ENCODE measurements at regions not wholly inside any gene's neighbourhood (a gene's known extent, or its start where the extent isn't known, plus 50 kb on each side); places are given as distances from the start of the nearest gene placed in this dataset.

DNA sequence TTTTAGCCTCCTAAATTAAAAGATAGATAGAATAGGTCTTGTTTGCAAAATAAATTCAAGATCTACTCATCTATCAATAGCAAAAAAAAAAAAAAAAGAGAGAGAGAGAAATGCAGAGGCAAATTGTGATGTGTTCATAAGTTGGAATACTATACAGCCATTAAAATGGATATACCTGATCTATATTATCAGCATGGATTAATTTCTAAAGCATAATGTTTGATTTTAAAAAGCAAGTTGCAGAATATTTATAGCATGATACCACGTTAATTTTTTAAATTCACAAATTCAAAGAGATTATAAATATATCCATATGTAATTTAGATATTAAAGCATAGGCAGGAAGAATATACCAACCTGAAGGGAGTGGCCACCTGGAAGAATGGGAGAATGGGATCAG is 114.9 kb upstream of the PTPRT start:
- no peak for DNase-seq

DNA sequence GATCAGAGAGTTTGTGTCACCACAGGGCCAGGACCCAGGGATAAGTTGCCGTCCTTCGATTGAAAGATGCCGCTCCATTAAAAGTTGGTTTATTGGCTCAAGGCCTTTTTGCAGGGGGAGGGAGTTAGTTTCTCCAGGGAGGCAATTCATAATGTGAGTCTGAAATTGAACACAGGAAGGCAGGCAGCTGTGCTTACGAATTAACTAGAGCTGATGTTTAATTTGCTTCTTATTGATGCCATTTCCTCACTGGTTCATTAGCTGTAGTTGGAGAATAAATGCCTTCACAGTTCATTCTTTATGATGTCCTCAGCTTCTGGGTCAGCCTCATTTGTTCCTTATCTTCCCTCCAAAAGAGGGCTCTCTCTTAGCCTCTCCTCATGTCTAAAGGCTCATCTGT is 113.2 kb upstream of the PTPRT start:
- DNase-seq = no peak

DNA sequence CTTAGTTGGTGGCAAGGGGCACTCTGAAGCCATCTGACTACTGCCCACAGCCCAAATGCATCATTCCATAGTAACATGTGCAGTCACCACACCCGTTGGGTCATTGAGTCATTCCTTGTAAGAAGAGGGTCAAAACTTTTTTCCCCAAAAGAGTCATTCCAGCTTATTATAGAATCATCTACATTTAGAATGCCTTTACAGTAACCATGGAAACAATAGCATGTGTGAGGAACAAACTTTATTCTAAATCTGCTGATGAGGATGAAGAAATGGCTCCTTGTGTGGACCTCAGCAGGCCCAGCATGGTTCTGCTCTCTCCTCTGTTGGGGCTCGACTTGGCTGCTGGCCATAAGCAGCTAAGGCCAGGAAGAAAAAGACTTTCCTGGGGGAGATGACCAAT is 111.2 kb upstream of the PTPRT start:
- no peak for DNase-seq

DNA sequence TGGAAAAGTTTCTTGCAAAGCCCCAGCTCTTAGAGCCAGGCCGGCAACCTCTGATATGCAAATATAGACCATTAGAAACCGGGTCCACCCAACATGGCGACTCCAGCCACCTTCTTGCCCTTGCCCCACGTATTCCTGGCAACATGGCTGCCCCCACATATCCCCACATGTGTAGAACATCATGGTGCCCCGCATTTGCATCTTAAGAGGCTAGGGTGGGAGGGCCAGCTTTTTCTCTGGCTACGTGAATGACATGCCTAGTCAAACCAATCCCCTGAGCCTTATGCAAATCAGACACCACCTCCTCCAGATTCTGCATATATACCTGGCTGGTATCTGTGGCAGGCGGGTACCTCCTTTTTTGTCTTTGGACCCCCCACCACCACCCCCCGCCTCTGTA is 106.1 kb upstream of the PTPRT start:
- no peak for DNase-seq

DNA sequence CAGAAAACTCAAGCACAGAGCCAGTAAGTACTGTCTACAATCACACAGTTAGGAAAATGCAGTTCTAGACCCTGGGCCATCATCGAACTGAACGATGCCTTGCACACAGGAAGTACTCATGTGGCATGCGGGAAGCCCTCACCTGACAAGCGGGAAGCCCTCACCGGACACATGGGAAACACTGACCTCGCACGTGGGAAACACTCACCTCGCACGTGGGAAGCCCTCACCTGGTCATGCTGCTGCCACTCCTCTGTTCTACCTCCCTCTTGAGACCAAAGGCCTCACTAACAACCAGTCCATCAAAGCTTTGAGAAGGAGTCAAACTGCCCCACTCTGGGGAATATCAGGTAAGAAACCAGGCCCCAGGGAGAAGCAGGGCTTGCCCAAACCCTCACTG is 105.6 kb upstream of the PTPRT start:
- DNase-seq = no peak

DNA sequence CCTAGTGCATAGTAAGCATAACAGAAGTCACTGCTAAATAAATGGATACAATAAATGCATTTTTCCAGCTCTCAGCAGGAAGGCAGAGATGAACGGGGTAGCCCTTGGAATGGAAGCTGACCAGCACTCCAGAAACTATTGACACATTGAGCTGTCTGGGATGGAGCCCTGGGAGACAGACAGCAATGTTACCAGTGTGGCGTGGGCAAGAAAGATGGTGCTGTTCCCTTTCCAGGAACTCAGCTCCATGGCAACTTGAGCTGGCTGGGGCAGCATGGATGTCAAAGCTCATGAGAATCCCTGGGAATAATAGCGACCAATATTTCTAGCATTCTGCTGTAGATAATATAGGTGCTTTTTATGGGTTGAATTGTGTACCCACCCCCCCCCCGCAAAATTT is 104.3 kb upstream of the PTPRT start:
- DNase-seq = no peak

DNA sequence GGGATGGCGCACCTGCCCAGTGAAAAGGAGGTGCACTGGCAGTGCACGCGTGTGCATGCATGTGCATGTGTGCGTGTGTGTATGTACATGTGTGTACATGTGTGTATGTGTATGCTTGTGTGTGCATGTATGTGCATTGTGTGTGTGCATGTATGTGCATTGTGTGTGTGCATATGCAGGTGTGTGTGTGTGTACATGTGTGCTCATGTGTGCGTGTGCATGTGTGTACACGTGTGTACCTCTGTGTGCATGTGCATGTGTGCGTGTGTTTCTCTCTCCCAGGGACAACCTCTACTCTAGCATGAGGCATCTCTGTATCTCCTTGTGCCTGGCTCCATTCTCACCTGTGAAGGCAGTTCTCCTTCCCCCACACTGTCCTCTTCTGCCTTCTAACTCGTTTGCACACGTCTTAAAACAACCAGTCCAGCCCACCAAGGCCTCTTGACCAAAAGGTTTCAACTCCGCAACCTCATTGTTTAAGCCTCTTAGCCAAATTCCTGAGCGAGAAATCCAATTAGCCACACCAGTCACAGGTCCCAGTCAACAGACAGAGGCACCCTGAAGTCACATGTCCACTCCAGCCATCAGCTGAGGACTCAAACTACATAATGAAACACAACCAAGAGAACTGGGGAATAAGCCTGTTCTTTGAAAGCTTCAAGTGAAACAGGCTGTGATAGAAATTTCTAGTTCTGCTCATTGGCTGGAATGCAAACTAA is 103.5 kb upstream of the PTPRT start:
- DNase-seq = no peak

DNA sequence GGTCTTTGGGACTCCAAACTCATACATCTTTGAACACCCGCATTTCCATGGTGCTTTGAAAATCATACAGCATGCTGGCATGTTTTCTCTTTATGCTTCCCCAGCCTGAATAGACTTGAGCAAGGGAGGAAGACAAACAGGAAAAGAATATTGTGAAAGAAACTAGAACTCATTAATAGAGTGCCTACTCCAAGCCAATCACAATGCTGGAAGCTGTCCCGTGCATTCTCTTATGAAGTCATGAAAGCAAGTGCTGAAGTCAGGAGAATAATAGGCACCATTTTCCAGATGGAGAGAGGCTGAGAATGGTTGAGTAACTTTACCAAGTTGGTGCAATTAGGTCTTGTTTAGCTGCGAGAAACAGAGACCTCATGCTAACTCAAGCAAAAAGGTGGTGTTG is 102.5 kb upstream of the PTPRT start:
- DNase-seq = no peak

DNA sequence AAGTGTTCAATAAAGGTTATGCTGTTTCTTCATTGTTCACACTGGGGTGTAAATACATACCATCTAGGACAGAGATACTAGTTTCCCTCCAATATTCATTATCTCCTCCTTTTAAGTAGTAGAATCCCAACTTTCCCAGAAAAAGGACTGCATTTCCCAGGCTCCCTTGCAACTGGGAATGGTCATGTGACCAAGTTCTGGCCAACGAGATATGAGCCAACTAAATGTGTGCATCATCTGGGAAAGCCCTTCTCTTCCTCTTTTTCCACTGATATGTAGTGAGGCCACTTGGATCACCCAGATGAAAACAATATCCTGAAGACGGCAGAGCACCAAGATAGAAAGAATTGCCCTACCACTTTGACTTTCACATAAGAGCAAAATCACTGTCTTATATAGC is 97.9 kb upstream of the PTPRT start:
- DNase-seq = no peak

DNA sequence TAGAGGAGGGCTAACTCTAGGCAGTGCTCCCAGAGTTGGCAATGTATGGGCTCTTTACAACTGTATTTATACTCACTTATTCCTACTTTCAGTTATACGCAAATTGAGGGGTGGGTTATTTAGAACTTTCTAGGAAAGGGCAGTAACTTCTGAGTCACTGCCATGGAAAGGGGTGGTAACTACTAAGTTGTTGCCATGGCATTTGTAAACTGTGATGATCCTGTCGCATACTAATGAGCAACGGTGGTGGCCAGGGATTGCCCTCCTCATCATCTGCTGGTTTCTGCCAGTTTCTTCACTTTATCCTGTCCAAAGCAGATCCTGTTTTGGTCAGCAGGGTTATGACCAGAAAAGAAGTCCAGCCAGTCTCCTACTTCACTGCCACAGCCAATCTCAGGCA is 95.5 kb upstream of the PTPRT start:
- DNase-seq = no peak

DNA sequence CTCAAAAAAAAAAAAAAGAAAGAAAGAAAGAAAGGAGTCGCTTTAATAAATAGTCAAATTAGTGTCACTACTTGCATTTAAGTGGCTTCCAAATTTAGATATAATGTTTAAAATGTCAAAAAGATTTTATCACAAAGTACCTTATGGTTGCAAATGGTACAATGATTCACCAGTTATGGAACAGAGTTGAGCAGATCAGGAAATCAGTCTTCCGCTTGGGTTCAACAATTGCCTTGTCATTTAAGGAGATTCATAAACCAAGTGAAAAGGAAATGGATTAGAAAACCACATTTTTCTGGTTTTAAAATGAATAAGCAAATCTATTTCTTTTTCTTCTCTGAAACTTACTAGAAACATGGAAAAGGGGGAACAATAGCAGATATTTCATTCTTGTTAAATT is 94.8 kb upstream of the PTPRT start:
- no peak for DNase-seq

DNA sequence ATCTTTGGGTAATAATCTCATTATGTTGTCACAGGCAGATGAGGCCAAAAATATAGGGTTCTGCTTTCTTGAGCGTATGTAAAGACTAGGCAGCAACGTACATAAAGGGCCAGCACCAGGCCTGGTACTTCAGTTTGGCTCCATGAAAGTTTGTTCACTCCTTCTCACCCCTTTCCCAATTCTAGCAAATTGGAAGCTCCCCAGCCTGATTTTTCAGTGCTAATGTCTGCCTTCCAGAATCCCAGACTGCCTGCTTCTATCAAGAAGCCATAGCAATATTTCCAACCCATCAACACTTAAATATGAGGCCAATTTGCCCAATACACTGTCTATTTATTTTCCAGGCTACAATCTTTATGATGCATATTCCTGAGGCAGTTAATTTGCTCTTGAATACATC is 93.4 kb upstream of the PTPRT start:
- no peak for DNase-seq

DNA sequence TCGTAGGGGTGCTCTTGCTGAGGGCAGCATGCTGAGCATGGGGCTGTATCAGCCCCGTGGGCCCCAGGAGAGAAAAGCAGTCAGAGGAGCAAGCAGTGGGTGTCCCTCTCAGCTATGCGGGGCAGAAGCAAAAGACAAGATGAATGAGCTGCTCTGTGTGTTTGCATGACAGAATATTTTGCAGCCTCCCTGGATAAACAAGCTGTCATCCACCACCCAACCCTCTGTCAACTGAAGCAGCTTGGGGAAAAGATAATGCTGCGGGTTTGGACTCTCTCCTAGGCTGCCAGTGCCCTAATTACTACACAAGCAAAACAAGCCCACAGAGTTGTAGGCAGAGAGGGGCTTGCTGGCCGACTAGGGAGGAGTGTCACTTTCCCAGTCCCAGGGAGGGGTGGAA is 82.3 kb upstream of the PTPRT start:
- no peak for DNase-seq

DNA sequence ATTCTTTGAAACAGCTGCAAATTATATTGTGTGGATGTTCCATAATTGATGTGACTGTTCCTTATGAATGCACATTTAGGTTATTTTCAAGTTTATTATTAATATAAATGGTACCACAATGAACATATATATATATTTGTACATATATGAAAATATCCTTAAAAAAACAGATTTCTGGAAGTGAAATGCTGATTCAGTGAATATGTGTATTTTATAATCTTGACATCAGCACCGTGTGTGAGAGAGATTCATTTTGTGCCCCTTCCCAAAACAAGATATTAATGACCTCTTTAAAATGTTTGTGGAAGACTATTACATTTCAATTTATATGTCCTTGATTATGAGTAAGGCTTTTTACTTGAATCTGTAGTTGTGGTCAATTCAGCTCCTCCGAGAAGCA is 75.7 kb upstream of the PTPRT start:
- no peak for DNase-seq

DNA sequence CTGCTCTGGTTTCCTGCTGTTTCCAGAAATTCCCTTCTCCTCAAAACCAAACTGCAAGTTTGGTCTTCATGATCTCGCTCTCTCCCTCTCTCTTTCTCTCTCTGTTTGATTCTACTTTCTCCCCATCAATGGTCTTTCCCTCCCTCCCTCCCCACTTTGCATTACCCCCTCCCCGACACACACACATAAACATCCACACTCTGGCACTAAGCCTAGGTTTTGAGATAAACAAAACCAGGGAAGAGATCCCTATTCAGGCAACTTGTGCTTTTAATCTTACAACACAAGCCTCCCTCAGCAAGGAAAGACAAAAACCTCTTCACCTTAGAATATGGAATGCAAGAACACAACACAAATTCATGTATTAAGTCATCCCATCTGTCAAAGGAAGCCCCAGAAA is 73.5 kb upstream of the PTPRT start:
- no peak for DNase-seq

DNA sequence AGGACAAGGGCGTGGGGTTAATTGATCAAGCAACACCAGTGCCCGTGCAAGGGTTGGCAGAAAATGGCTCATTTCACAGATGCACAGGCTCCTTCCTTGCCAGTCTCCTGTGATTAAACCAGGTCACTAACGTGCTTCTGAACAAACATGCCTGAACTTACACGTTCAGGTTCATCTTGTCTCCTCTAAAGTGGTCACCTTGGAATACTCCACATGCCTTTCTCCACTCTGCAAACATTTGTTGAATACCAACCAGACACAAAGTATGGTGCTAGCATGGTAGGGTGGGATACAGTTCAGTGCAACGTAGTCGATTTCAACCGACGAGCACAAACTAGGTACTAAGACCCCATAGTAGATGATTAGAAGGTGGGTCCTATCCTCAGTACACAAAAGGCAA is 72.6 kb upstream of the PTPRT start:
- no peak for DNase-seq

DNA sequence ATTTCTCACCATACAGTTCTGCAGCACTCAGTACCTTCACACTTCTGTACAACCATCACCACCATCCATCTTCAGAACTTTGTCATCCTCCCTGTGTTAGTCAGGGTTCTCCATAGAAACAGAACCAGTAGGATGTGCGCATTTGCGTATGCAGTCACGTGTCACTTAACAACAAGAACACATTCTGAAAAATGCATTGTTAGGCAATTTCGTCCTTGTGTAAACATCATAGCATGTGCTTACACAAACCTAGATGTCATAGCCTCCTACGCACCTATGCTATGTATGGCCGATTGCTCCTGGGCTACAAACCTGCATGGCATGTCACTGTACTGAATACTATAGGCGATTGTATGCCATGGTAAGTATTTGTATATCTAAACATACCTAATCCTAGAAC is 66.2 kb upstream of the PTPRT start:
- no peak for DNase-seq

DNA sequence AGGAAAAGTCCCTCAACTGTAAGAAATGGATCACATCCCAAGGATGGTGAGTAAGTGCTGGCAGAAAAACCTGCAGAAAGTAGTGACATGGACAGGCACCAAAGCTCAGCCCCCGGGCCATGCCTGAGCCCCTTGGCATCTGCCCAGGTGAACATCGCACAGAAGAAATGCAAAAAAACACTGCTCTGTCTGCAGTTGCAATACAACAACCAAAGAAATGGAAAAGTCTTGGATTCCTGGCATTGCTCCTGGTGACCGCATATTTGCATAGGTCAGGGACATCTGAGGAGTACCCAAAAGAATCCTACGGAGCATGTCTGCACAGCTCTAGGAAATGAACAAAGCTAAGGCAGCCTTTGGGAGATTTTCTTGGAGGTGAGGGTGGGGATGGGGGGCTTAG is 63.1 kb upstream of the PTPRT start:
- no peak for DNase-seq

DNA sequence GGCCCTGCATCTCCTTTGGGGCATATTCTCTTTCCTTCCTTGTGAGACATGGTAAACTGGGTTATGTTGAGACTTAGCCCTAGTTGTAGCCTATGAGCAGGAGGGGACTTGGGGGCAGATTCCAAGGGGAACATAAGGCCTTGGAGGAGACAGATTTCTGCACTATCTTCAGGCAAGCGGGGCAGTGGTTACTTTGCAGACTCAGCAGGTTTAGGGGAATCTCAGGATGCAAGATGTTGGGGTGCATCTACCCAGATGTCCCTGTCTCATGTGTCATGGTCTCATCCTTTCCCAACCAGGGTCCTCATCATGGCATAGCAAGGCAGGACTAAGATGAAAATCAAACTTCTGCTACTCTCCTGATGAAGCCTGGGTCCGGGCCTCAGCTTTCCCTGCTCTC is 58.6 kb upstream of the PTPRT start:
- DNase-seq = no peak

DNA sequence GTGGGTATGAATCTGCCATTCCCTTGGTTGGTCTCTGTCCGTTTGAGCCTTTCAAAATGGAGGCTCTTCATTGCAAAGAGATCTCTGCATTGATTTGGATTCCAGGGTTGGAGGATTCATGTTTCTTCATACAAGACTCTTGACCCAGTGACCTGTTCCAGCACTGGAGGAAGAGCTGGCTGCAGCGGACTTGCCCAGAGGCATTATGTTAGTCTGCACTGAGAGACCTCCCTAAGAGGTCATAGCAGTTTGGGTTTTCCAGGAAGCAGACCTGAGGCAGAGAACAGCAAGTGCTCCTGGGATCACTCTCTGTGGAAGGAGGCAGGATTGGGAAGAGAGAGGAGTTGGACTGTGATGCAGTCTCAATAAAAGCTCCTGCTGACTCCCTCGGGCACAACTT is 57.7 kb upstream of the PTPRT start:
- DNase-seq = no peak

DNA sequence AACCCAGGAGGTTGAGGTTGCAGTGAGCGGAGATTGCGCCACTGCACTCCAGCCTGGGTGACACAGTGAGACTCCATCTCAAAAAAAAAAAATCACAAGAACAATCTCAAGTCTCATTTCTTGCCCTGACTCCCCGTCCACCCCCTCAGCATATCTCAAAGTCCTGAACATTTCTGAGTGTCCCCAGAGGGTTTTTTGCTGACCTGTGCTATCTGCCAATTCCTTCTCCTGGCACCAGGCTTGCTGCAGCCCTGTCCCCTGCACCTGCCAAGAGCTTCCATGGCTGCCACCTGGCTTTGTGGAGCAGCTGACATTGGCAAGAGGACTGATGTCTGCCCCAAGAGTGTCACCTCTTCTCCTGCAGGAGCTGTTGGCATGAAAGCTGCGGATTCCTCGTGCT is 54.9 kb upstream of the PTPRT start:
- DNase-seq = no peak

DNA sequence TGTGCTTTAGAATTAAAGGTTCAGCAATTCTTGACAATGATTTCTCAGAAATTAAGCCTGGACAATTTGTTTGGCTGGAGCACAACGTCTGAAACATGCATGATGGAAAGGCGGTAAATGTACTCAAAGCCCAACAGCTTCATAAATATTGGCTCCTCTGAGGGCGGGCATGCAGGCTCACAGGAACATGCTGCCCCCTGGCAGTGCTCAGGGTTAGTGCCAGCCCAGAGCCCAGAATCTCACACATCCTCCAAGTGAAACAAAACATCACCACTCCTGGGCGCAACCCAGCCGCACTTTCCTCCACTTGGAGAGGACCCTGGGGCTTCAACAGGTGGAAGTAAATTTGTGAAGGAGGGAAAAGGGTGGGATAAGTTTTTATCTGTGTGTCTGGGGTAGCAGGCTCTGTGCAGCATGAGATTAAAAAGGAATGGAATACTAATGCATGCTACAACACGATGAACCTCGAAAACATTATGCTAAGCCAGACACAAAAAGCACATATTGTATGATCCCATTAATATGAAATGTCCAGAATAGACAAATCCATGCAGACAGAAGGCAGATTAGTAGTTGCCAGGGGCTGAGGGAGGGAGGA is 54.1 kb upstream of the PTPRT start:
- DNase-seq = peak; percentile 10

DNA sequence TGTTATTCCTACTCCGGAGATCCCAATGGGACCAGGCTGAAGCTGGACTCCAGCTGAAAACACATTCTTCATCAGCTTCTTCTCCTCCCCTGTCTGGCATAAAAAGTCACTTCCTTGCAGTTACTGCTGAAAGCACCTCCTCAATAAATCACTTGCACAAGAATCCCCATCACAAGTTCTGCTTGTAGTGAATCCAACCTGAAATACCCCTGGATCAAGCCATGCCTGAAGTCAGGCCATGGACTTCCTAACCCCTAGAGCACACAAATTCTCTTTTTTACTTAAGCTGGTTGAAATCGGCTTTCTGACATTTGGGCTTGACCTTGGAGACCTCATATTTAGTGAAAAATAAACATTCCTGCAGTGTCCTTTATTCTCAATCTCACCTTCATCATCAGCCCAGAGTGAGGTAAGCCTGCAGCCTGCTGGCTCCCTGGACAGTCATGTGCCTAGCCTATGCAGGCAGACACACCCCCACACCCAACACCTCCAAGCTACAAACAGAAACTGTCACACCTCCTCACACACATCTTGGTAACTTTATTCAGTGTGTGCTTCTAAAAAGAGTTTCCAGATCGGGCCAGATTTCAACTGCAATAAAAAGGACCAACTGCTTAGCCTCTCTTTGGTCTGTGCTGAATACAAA is 51.5 kb upstream of the PTPRT start:
- no peak for DNase-seq
